MM.1S (cell line): ENCODE measurements at regions not wholly inside any gene's neighbourhood (a gene's known extent, or its start where the extent isn't known, plus 50 kb on each side); places are given as distances from the start of the nearest gene placed in this dataset.

Source experiments
- DNase-seq: peaks from one replicate; pipeline ENCODE4 v3.0.0-alpha.2; 2015
- H2AFZ ChIP-seq: fragments of 300-600 bp; sonication (generic); 2 replicates; pipeline ENCODE4 v1.6.0; 2016; ENCODE audit warnings: antibody characterized with exemption, low read length
- H3F3A ChIP-seq: fragments of 300-600 bp; sonication (generic); 2 replicates; pipeline ENCODE4 v1.6.1; 2016; ENCODE audit warnings: mild to moderate bottlenecking, antibody characterized with exemption, low read length, moderate library complexity, mixed read lengths; ENCODE audit not compliant: insufficient read depth
- H3K27ac ChIP-seq: fragments of 300-600 bp; sonication (generic); 2 replicates; pipeline ENCODE4 v1.5.1; 2016; ENCODE audit warnings: mild to moderate bottlenecking, low read length
- H3K27me3 ChIP-seq: fragments of 300-600 bp; sonication (generic); replicated peaks from 2 replicates; pipeline ENCODE4 v1.6.0; 2016; ENCODE audit warnings: low read length; ENCODE audit not compliant: insufficient read depth
- H3K36me3 ChIP-seq: fragments of 300-600 bp; sonication (generic); replicated peaks from 2 replicates; pipeline ENCODE4 v1.6.1; 2016; ENCODE audit warnings: mild to moderate bottlenecking, low read length, mixed read lengths; ENCODE audit not compliant: insufficient read depth
- H3K4me1 ChIP-seq: fragments of 300-600 bp; sonication (generic); 2 replicates; pipeline ENCODE4 v1.6.1; 2016; ENCODE audit warnings: low read length, mixed read lengths
- H3K4me2 ChIP-seq: fragments of 300-600 bp; sonication (generic); 2 replicates; pipeline ENCODE4 v1.6.0; 2016; ENCODE audit warnings: low read depth, low read length
- H3K4me3 ChIP-seq: fragments of 300-600 bp; sonication (generic); 2 replicates; pipeline ENCODE4 v1.5.1; 2016; ENCODE audit warnings: low read length, mixed read lengths
- H3K79me2 ChIP-seq: fragments of 300-600 bp; sonication (generic); 2 replicates; pipeline ENCODE4 v1.6.1; 2016; ENCODE audit warnings: mixed run types, low read length, mixed read lengths
- H3K9ac ChIP-seq: fragments of 300-600 bp; sonication (generic); 2 replicates; pipeline ENCODE4 v1.6.1; 2016; ENCODE audit warnings: low read length, mixed read lengths
- H3K9me2 ChIP-seq: fragments of 300-600 bp; sonication (generic); replicated peaks from 2 replicates; pipeline ENCODE4 v1.6.1; 2016; ENCODE audit warnings: mild to moderate bottlenecking, low read length, mixed read lengths; ENCODE audit not compliant: insufficient read depth
- H3K9me3 ChIP-seq: fragments of 300-600 bp; sonication (generic); replicated peaks from 2 replicates; pipeline ENCODE4 v1.6.1; 2016; ENCODE audit warnings: mild to moderate bottlenecking, low read length, mixed read lengths; ENCODE audit not compliant: insufficient read depth
- H4K20me1 ChIP-seq: fragments of 300-600 bp; sonication (generic); 2 replicates; pipeline ENCODE4 v1.6.1; 2016; ENCODE audit warnings: mild to moderate bottlenecking, low read length, moderate library complexity, mixed read lengths; ENCODE audit not compliant: insufficient read depth
- CTCF ChIP-seq: fragments of 300-600 bp; sonication (generic); IDR thresholded peaks from 2 replicates; pipeline ENCODE4 v1.5.1; 2016; ENCODE audit warnings: antibody characterized with exemption, low read length, mixed read lengths
- EZH2 ChIP-seq: fragments of 300-600 bp; sonication (generic); optimal IDR thresholded peaks from 2 replicates; pipeline ENCODE3; 2017; ENCODE audit warnings: low read depth, mild to moderate bottlenecking, antibody characterized with exemption, low read length, mixed read lengths
- EZH2phosphoT487 ChIP-seq: fragments of 300-600 bp; sonication (generic); IDR thresholded peaks from 2 replicates; pipeline ENCODE4 v1.6.1; 2018; ENCODE audit warnings: antibody characterized with exemption, low read length

GRCh38 chr2:120983344-120983743 is 247.7 kb downstream of the GLI2 start:
- H3K9me3 ChIP-seq, result no peaks in the 10 kb centered on the region
- H3K4me1 ChIP-seq, result no peaks in the 10 kb centered on the region
- no peak overlapping the region for H3K27ac ChIP-seq
- no peaks in the 10 kb centered on the region for H3K9me2 ChIP-seq
- no peak for DNase-seq
- H3K27me3 ChIP-seq, result 0 out of 2 replicates have a peak, but pooled peaks cover 8% of the 10 kb centered on the region
- no peak overlapping the region for H3K9ac ChIP-seq
- H3K79me2 ChIP-seq, result no peaks in the 10 kb centered on the region
- no peaks in the 10 kb centered on the region for H4K20me1 ChIP-seq
- H3K4me2 ChIP-seq, result no peak overlapping the region
- no peak overlapping the region for H3K4me3 ChIP-seq
- H2AFZ ChIP-seq, result no peak overlapping the region
- no peak for TF ChIP-seq EZH2
- TF ChIP-seq EZH2phosphoT487, result no peak
- no peak for TF ChIP-seq CTCF
- no peaks in the 10 kb centered on the region for H3F3A ChIP-seq
- no peaks in the 10 kb centered on the region for H3K36me3 ChIP-seq

- TF ChIP-seq EZH2 (no peak), CTCF (no peak), EZH2phosphoT487 (no peak)
- H3K4me1 ChIP-seq, result no peaks in the 10 kb centered on the region
- H3K9me3 ChIP-seq, result no peaks in the 10 kb centered on the region
- H4K20me1 ChIP-seq, result no peaks in the 10 kb centered on the region
- no peak overlapping the region for H3K9ac ChIP-seq
- no peaks in the 10 kb centered on the region for H3K79me2 ChIP-seq
- DNase-seq, result no peak
- H3K36me3 ChIP-seq, result no peaks in the 10 kb centered on the region
- H3F3A ChIP-seq, result no peaks in the 10 kb centered on the region
- no peak overlapping the region for H3K27ac ChIP-seq
- H3K4me3 ChIP-seq, result no peak overlapping the region
- 0 out of 2 replicates have a peak, but pooled peaks cover 8% of the 10 kb centered on the region for H3K27me3 ChIP-seq
- H2AFZ ChIP-seq, result no peak overlapping the region
- no peak overlapping the region for H3K4me2 ChIP-seq
- H3K9me2 ChIP-seq, result no peaks in the 10 kb centered on the region
These were observed 248.4 kb downstream of the GLI2 start for GRCh38 chr2:120984046-120984445.

GRCh38 chr2:120984452-120985173 is 248.9 kb downstream of the GLI2 start:
- Histone ChIP-seq H3K79me2 (no peaks in the 10 kb centered on the region), H3K9me3 (no peaks in the 10 kb centered on the region), H3K9me2 (no peaks in the 10 kb centered on the region), H3K9ac (no peak overlapping the region), H4K20me1 (no peaks in the 10 kb centered on the region), H3K27ac (no peak overlapping the region), H3K4me3 (no peak overlapping the region), H3K36me3 (no peaks in the 10 kb centered on the region), H3K4me1 (no peaks in the 10 kb centered on the region), H2AFZ (no peak overlapping the region), H3K4me2 (no peak overlapping the region), H3F3A (no peaks in the 10 kb centered on the region), H3K27me3 (0 out of 2 replicates have a peak, but pooled peaks cover 8% of the 10 kb centered on the region)
- no peak for DNase-seq
- no peak for TF ChIP-seq EZH2
- no peak for TF ChIP-seq CTCF
- no peak for TF ChIP-seq EZH2phosphoT487
